K562 (cell line): ENCODE measurements at regions not wholly inside any gene's neighbourhood (a gene's known extent, or its start where the extent isn't known, plus 50 kb on each side); places are given as distances from the start of the nearest gene placed in this dataset.

Experiments used
- ATAC-seq: fragments of 200-7000 bp; cut with Tn5 transposase; 3 replicates; pipeline ENCODE4 v1.9.1; 2020; ENCODE audit warnings: moderate library complexity
- BruUV-seq: library from RNA; stranded (reverse); fragments of 400-500 nt; replicated peaks from 2 replicates; lab custom pipeline; 2021; lab: Mats Ljungman, UMichigan
- CTCF ChIA-PET: fragments of 300-600 bp; formaldehyde crosslinking; extraction: SDS; loops from one replicate; lab custom pipeline; 2021; ENCODE audit warnings: low intra/inter-chr PET ratio; lab: Yijun Ruan, JAX
- POLR2A ChIA-PET: fragments of 300-600, 350-650 bp; sonication (Branson Sonifier 250); formaldehyde crosslinking; extraction: SDS; loops from one replicate; lab custom pipeline; 2021; ENCODE audit warnings: antibody characterized with exemption, inconsistent platforms; lab: Yijun Ruan, JAX
- DNase-seq, 4 experiments: peaks; one replicate each; pipeline versions ENCODE4 v3.0.0 to v3.0.0-alpha.2; 2011 to 2018; ENCODE audit warnings: low spot score in 3 of 4, mixed read lengths in 3 of 4; ENCODE audit errors: extremely low read depth in 1 of 4
- FAIRE-seq: peaks from 2 replicates; lab custom pipeline; 2011; peaks lifted over from hg19 to GRCh38; lab: Jason Lieb, UNC
- H2AFZ ChIP-seq: 2 replicates; pipeline ENCODE4 v1.6.0; 2011; ENCODE audit warnings: low read depth, low read length, control low read depth, inconsistent platforms
- H3K27ac ChIP-seq: fragments of 200-600 bp; 3 replicates; pipeline ENCODE4 v1.8.0; 2011; ENCODE audit warnings: low read depth, mild to moderate bottlenecking, control low read depth, inconsistent platforms, low read length, moderate library complexity, mixed read lengths; ENCODE audit errors: extremely low read depth
- H3K27me3 ChIP-seq, 2 experiments: fragments of 300-600 bp in 1 of 2; 2 replicates in 1 of 2; 3 replicates in 1 of 2; pipeline versions ENCODE4 v1.6.0 to v1.8.0; 2011; ENCODE audit warnings: inconsistent platforms in 2 of 2, low read length in 2 of 2, mild to moderate bottlenecking in 1 of 2, mixed read lengths in 1 of 2, moderate library complexity in 1 of 2; ENCODE audit not compliant: control insufficient read depth in 2 of 2, insufficient read depth in 2 of 2
- H3K36me3 ChIP-seq: fragments of 300-600 bp; 3 replicates; pipeline ENCODE4 v1.8.0; 2011; ENCODE audit warnings: mild to moderate bottlenecking, low read length, inconsistent platforms; ENCODE audit not compliant: control insufficient read depth, insufficient read depth
- H3K4me1 ChIP-seq, 2 experiments: fragments of 200-600 bp in 1 of 2; replicated peaks in 1 of 2; 2 replicates in 1 of 2; 3 replicates in 1 of 2; pipeline versions ENCODE4 v1.5.1 to v1.8.0; 2011; ENCODE audit warnings: inconsistent platforms in 2 of 2, low read length in 2 of 2, mild to moderate bottlenecking in 1 of 2, mixed read lengths in 1 of 2, moderate library complexity in 1 of 2; ENCODE audit not compliant: control insufficient read depth in 2 of 2, insufficient read depth in 2 of 2
- H3K4me2 ChIP-seq: 2 replicates; pipeline ENCODE4 v1.6.1; 2011; ENCODE audit warnings: low read length, control low read depth, inconsistent platforms, mixed read lengths; ENCODE audit not compliant: insufficient read depth
- H3K4me3 ChIP-seq: fragments of 200-600 bp; sonication (generic), shearing (Covaris generic); 2 replicates; pipeline ENCODE4 v1.5.1; 2016; ENCODE audit warnings: control low read depth, inconsistent platforms
- H3K79me2 ChIP-seq: fragments of 200-600 bp; 3 replicates; pipeline ENCODE4 v1.8.0; 2011; ENCODE audit warnings: low read length, inconsistent platforms; ENCODE audit not compliant: control insufficient read depth, insufficient read depth
- H3K9ac ChIP-seq, 2 experiments: 2 replicates each; pipeline versions ENCODE4 v1.6.0 to v1.6.1; 2011; ENCODE audit warnings: low read depth in 2 of 2, low read length in 2 of 2, control low read depth in 1 of 2, inconsistent platforms in 1 of 2, mild to moderate bottlenecking in 1 of 2, mixed read lengths in 1 of 2; ENCODE audit not compliant: insufficient read depth in 1 of 2
- H3K9me1 ChIP-seq: one replicate; pipeline ENCODE4 v1.6.0; 2011; ENCODE audit warnings: inconsistent platforms, mild to moderate bottlenecking, low read length, moderate library complexity; ENCODE audit not compliant: control insufficient read depth, insufficient read depth
- H3K9me3 ChIP-seq: replicated peaks from 2 replicates; pipeline ENCODE4 v1.5.1; 2011; ENCODE audit warnings: low read depth, low read length, inconsistent platforms; ENCODE audit not compliant: control insufficient read depth, insufficient read depth
- H4K20me1 ChIP-seq: replicated peaks from 2 replicates; pipeline ENCODE4 v1.6.1; 2011; ENCODE audit warnings: low read length, inconsistent platforms, mixed read lengths; ENCODE audit not compliant: control insufficient read depth, insufficient read depth
- HNRNPLL ChIP-seq: fragments of 200-400 bp; formaldehyde crosslinking; IDR thresholded peaks from 2 replicates; pipeline ENCODE4 v1.6.1; 2017; ENCODE audit warnings: low read length, low read depth, mild to moderate bottlenecking; ENCODE audit not compliant: poor library complexity, severe bottlenecking
- JUNB ChIP-seq: fragments of 450-650 bp; formaldehyde crosslinking; conservative IDR thresholded peaks from 2 replicates; pipeline ENCODE4 v1.4.0; 2020; ENCODE audit warnings: mild to moderate bottlenecking
- PHB2 ChIP-seq: fragments of 450-650 bp; IDR thresholded peaks from 2 replicates; pipeline ENCODE4 v1.6.1; 2017; ENCODE audit warnings: low read depth
- RAD51 ChIP-seq: fragments of 450-650 bp; IDR thresholded peaks from 2 replicates; pipeline ENCODE4 v1.7.1; 2016; ENCODE audit warnings: low read depth, mild to moderate bottlenecking, borderline replicate concordance
- TCF7 ChIP-seq: sonication (generic); IDR thresholded peaks from 2 replicates; pipeline ENCODE4 v1.6.1; 2016; ENCODE audit warnings: antibody characterized with exemption, borderline replicate concordance
- WGBS: fragments of 100-300 bp; shearing (Covaris generic); methylation state at CpG from one replicate; pipeline ENCODE4 v1.1.6; 2016; ENCODE audit warnings: low coverage, mixed read lengths; ENCODE audit not compliant: insufficient coverage; ENCODE audit errors: missing lambda C conversion rate; 5-methylcytosine and 5-hydroxymethylcytosine counted together
- in situ Hi-C: fragments of 300-500 bp; cut with MboI; formaldehyde crosslinking; loops from 4 replicates; pipeline ENCODE4 v1.15.0; 2018; ENCODE audit warnings: inconsistent platforms, mixed read lengths
- intact Hi-C: fragments of 100-400 bp; cut with micrococcal nuclease; formaldehyde crosslinking; loops from 2 replicates; pipeline ENCODE4 v1.14.2; 2022
- TF ChIP-seq, protein P1 (sequence below): sonication (generic); formaldehyde crosslinking; IDR thresholded peaks from 2 replicates; pipeline ENCODE4 v1.8.0; 2022; ENCODE audit warnings: mild to moderate bottlenecking, missing genetic modification reagents

DNA sequence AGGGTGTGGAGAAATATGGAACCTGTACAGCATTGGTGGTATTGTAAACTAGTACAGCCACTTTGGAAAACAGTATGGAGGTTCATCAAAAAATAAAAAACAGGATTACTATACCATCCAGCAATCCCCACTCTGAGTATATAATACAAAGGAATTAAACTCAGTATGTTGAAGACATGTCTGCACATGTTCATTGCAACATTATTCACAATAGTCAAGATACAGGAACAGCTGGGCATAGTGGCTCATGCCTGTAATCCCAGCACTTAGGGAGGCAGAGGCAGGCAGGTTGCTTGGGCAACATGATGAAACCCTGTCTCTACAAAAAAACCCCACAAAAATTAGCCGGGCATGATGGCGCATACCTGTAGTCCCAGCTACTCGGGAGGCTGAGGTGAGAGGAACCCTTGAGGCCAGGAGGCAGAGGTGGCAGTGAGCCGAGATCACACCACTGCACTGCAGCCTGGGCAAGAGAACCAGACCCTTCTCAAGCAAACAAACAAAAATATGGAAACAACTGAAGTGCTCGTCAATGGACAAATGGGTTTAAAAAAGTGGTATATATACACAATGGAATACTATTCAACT lies 63.6 kb downstream of the TMEM174 start:
- Histone ChIP-seq H3K4me1 (peaks cover 0 to 16% of the 10 kb centered on the region in 2 experiments; a peak in 3 of 5 replicates), H3K36me3 (no peaks in the 10 kb centered on the region), H3K9me1 (peaks cover 4% of the 10 kb centered on the region), H3K9ac (no peak overlapping the region), H3K27ac (no peak overlapping the region), H2AFZ (no peak overlapping the region), H3K4me3 (no peak overlapping the region), H3K79me2 (no peaks in the 10 kb centered on the region), H3K27me3 (peaks cover 20 to 29% of the 10 kb centered on the region in 2 experiments; a peak in 4 of 5 replicates), H3K9me3 (no peaks in the 10 kb centered on the region), H4K20me1 (no peaks in the 10 kb centered on the region), H3K4me2 (no peak overlapping the region)
- intact Hi-C loops (no loop called here), in situ Hi-C loops (no loop called here)
- ATAC-seq (no peak), DNase-seq (no peak), FAIRE-seq (no peak)
- ChIA-PET POLR2A (no interaction called here), CTCF (no interaction called here)
- WGBS: 2% methylated on average over 5 of the region's 5 CpGs
- TF ChIP-seq JUNB: no peak
- no peak for TF ChIP-seq RAD51
- TF ChIP-seq HNRNPLL: no peak
- TF ChIP-seq PHB2: no peak
- TF ChIP-seq TCF7: no peak
- TF ChIP-seq, protein P1, sequence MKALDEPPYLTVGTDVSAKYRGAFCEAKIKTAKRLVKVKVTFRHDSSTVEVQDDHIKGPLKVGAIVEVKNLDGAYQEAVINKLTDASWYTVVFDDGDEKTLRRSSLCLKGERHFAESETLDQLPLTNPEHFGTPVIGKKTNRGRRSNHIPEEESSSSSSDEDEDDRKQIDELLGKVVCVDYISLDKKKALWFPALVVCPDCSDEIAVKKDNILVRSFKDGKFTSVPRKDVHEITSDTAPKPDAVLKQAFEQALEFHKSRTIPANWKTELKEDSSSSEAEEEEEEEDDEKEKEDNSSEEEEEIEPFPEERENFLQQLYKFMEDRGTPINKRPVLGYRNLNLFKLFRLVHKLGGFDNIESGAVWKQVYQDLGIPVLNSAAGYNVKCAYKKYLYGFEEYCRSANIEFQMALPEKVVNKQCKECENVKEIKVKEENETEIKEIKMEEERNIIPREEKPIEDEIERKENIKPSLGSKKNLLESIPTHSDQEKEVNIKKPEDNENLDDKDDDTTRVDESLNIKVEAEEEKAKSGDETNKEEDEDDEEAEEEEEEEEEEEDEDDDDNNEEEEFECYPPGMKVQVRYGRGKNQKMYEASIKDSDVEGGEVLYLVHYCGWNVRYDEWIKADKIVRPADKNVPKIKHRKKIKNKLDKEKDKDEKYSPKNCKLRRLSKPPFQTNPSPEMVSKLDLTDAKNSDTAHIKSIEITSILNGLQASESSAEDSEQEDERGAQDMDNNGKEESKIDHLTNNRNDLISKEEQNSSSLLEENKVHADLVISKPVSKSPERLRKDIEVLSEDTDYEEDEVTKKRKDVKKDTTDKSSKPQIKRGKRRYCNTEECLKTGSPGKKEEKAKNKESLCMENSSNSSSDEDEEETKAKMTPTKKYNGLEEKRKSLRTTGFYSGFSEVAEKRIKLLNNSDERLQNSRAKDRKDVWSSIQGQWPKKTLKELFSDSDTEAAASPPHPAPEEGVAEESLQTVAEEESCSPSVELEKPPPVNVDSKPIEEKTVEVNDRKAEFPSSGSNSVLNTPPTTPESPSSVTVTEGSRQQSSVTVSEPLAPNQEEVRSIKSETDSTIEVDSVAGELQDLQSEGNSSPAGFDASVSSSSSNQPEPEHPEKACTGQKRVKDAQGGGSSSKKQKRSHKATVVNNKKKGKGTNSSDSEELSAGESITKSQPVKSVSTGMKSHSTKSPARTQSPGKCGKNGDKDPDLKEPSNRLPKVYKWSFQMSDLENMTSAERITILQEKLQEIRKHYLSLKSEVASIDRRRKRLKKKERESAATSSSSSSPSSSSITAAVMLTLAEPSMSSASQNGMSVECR (CRISPR knock-in tag): no peak
- BruUV-seq: no TSS peak
